ENCODE measurements at regions not wholly inside any gene's neighbourhood (a gene's known extent, or its start where the extent isn't known, plus 50 kb on each side); places are given as distances from the start of the nearest gene placed in this dataset.

GRCh38 chr9:14021871-14022525, 291.9 kb downstream of the NFIB start:
- TF ChIP-seq PPARA (CRISPR knock-in tag; IDR thresholded peaks at IDR 0.05; ENCODE audit: borderline replicate concordance): no peak
- TF ChIP-seq RARB (CRISPR knock-in tag; IDR thresholded peaks at IDR 0.05): no peak
- no peak for TF ChIP-seq TCF4 (CRISPR knock-in tag; IDR thresholded peaks at IDR 0.05; ENCODE audit: borderline replicate concordance)
- no peak for TF ChIP-seq PATZ1 (CRISPR knock-in tag; IDR thresholded peaks at IDR 0.05; ENCODE audit: borderline replicate concordance)
- TF ChIP-seq TSHZ2 (CRISPR knock-in tag; IDR thresholded peaks at IDR 0.05): no peak
- no peak for TF ChIP-seq ZNF70 (CRISPR knock-in tag; IDR thresholded peaks at IDR 0.05)
- no peak for TF ChIP-seq ZNF565 (CRISPR knock-in tag; conservative IDR thresholded peaks at IDR 0.05; ENCODE audit: low read depth)

Measured in SK-N-SH treated with all-trans-retinoic acid at 6 μM for 48 hours (cell line).